ENCODE measurements at regions not wholly inside any gene's neighbourhood (a gene's known extent, or its start where the extent isn't known, plus 50 kb on each side); places are given as distances from the start of the nearest gene placed in this dataset.
"Not testable (repeated sequence)": the region's sequence is repeated elsewhere in the genome, so short reads cannot be mapped to it uniquely, and the experiment has no call there.

GRCh38 chr20:11976966-11977365 lies 59.3 kb downstream of the BTBD3 start:
- no peak for DNase-seq (ENCODE audit: low spot score)

GRCh38 chr20:11978496-11978895 lies 60.8 kb downstream of the BTBD3 start:
- DNase-seq (ENCODE audit: low spot score): no peak

DNA sequence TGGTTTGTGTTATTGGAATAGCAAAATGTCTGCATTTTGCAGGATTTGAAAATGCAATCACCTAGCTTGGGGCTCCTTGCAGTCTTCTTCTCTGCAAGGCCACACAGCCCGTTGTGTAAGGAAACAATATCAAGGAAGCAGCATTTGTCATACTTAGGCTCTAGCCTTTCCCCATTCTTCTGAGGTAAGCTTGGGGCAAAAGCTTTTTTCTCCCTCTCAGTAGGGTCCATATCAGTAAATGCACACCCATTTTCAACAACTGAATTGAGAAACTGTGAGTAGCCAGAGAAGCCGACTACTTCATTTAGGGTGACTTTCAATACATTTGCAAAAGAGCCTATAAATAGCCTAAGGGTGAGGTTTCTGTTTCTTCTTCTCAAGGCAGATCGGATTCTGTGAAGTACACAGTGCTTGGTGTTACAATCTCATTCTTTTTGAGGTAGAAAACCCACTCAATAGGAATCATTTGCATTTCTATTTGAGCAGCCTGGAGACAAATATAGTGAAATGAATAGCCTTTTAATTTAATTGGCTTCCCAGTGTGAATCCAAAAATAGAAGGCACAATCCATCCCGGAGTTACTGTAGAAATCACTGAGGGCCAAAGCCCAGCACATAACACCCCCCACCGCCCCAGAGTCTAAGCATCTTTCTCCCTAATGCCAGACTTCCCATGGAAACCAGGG lies 61.8 kb downstream of the BTBD3 start:
- DNase-seq (ENCODE audit: low spot score): no peak

DNA sequence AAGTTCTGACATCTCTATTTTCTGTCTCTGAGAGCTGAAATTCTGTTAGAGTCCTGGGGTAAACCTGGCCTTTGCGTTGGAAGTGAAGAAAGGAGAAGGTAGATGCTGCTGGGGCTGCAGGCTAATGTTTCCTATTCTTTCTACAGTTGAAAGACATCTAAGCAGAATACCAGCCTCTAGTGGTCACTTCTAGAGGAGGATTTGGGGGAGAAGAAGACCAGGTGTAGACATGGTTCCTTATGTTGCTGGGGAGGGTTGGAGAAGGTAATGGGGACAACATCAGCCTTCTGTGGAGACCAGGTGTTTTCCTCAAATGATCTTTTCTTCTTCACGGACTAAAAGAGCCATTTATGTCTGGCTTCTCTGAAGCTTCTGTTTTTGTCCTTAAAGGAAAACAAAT lies 62.6 kb downstream of the BTBD3 start:
- DNase-seq (ENCODE audit: low spot score): no peak

DNA sequence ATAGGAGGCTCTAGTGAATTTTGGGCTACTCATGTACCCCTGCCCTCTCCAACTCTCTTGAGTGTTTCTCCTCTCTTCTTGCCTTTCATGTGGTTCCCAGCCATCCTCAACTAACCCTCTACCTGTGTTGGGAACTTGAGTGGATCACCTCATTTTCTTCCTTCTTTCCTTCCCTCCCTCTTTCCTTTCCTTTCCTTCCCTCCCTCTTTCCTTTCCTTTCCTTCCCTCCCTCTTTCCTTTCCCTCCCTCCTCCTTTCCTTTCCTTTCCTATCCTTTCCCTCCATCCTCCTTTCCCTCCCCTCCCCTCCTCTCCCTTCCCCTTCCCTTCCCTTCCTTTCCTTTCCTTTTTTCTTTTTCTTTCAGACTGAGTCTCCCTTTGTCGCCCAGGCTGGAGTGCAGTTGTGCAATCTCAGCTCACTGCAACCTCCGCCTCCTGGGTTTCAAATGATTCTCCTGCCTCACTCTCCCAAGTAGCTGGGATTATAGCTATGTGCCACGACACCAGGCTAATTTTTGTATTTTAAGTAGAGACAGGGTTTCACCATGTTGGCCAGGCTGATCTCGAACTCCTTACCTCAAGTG lies 63.8 kb downstream of the BTBD3 start:
- DNase-seq (ENCODE audit: low spot score): no peak

- no peak for DNase-seq (ENCODE audit: low spot score)
These were observed 64.7 kb downstream of the BTBD3 start for GRCh38 chr20:11982289-11982954.

- no peak for DNase-seq (ENCODE audit: low spot score)
These were observed 65.3 kb downstream of the BTBD3 start for GRCh38 chr20:11982955-11983470.

GRCh38 chr20:11986954-11987353 lies 69.3 kb downstream of the BTBD3 start:
- DNase-seq (ENCODE audit: low spot score): no peak

DNA sequence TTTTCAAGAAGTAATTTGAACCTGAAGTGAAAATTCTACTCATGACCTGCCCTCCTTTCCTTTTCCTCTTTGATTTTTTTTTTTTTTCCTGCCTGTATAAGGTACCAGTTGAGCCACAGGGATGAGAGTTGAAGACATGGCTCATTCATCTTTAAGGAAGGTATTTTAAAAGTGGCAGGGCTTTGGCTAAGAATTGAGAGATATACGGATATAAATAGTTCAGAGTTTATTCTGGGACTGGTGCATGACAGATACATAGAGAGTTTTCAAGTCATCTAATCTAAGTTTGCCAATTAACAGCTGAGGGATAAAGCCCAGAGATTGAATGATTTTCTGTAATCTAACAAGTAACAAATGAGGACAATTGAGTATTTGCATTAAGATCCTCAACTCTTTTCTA lies 69.8 kb downstream of the BTBD3 start:
- no peak for DNase-seq (ENCODE audit: low spot score)

DNA sequence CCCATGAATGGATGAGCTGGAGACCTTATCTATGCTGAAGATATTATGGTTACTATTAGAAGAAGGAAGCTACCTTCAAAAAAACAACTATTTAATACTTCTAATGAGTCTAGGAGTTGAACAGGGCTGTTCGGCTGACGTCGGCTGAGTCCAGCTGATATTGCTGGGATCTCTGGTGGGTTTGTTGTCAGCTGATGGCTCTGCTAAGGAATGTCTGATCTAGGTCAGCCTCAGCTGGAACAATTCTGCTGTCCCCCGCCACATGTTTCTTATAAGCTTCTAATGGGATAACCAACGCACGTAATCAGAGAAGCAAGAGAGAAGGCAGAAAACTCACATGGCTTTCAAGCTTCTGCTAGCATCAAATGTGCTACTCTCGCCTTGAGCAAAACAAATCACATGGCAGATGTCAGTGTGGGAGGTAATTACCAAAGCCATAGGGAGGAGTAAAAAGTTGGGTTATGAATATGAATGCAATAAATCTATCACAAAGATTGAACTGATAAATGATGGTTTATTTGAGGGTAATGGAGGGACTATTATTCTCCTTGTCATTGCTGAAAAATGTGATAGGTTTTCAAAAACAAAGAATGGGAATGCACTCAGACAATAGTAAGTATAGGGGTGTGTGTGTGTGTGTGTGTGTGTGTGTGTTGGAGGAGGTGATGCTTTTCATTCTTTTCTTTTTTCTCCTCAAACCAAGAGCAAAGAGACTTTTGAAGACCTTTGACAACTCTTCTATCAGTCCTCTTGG lies 71.5 kb downstream of the BTBD3 start:
- DNase-seq (ENCODE audit: low spot score): no peak

- DNase-seq (ENCODE audit: low spot score): peak; percentile 78
These were observed 74.7 kb downstream of the BTBD3 start for GRCh38 chr20:11992426-11992825.

GRCh38 chr20:11993886-11994461 lies 76.3 kb downstream of the BTBD3 start:
- DNase-seq (ENCODE audit: low spot score): no peak

DNA sequence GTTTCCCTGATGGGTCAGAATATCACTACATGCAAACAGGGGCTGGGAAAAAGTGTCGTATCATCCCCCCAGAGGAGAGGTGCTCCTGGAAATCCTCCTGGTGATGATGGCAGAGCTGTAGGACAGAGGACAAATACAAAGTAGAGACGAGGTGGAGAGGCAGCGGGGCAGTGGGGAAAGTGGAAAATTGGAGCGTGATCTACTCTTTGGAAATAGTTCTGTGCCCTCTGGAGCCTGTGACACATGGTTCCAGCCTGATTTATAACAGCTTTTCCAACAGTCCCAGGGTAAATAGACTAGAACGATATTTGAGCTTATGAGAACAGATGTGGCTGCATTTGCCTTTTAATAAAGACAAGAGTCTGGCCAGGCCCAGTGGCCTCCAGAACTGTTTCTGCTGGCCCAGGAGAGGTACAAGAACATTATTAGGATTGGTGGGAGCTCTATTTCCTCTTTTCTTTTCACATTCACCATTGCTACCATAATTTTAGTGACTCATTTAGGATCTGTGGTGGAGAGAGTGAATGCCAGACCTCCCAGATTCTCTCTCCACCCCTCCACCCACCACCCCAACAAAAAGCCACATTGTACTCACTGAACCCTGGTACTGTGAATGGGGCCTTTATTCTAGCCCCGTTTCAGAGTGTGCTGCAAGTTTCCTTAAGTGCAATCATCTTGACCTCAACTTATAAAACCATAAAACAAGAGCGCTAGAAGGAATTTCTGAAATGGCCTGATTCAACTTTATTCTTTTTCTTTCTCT lies 78.3 kb downstream of the BTBD3 start:
- peak; percentile 91 for DNase-seq (ENCODE audit: low spot score)

DNA sequence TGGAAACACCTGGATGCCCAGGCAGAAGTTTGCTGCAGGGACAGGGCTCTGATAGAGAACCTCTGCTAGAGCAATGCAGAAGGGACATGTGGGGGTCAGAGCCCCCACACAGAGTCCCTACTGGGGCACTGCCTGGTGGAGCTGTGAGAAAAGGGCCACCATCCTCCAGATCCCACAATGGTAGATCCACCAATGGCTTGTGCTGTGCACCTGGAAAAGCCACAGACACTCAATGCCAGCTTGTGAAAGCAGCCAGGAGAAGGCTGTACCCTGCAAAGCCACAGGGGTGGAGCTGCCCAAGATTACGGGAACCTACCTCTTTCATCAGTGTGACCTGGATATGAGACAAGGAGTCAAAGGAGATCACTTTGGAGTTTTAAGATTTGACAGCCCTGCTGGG lies 87.1 kb downstream of the BTBD3 start:
- not testable (repeated sequence) for DNase-seq (ENCODE audit: low spot score)

DNA sequence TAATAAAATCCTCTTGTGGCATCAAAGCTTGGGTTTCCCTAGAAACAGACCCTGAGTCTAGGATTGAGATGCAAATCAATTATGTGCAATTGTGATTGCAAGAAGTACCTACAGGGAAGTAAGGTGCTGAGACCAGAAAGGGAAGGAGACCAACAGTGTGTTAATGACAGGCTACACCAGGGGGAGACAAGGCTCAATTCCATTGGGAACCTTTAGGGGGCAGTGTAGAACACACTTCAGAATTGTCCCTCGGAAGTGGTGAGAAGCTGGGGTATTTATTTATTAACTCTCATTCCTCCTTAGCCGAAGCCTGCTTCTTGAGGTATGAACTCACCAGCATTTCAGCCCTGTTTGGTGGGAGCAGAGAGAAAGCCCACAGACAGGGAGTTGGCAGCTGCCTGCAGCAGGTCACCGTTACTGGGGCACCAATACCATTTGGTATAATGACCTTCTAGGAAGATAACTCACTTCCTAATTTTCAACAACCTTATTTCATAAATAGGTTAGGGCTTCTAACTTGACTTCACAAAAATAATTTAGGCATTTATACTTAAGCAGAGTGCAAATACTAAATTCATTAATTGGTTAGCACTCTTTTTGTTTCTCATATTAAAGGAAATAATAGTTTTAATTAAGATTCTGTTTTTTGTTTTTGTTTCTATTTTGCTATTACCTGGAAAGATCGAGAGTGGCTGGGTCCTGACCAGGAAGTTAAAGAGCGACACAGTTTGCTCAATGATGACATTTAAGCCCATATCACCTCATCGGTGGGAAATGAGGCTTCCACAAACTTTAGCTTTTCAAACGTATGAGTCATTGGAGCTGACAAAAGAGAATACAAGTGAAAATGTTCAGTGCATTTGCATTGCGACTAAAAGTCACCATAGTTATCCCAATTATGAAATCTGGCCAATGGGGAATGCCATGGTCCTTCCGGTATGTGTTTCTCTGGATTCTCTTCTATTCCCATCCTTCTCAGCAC lies 94.8 kb downstream of the BTBD3 start:
- DNase-seq (ENCODE audit: low spot score): no peak

- no peak for DNase-seq (ENCODE audit: low spot score)
These were observed 96.6 kb downstream of the BTBD3 start for GRCh38 chr20:12014276-12014675.

DNA sequence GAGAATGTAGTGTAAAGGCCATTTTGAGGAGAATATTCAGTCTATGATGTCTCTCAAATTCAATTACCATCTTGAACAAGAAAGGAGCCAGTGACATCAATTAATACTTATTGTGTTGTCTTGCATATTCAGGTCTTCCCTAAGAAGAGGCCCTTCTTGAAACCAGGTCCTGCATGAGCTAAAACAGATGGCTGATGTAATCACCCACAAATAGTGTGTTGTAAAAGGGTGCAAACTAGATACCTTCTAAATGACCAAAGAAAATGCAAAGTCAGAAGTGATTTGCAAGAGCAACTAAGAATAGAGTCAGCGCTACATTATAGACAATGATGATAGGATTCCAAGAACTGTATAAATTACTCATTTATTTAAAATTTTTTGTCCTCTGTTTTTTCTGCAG lies 97.0 kb downstream of the BTBD3 start:
- DNase-seq (ENCODE audit: low spot score): no peak

DNA sequence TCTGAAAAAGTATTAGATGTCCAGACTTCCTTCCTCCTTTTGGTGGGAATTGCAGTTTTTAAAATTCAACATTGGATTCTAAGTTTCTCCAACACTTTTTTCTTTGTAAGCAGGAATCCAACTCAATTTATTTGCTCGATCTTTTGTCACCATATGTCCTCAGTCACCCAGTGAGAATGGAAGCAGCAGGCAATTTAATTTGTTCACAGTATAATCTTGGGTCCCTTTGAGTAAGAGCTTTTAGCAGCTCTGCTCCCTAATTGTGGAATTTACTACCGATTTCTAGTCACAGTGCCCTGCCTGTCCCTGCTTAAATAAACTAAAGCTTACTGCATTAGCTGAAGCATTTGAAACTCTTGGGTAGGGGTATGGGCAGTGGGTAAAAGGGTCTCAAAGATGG lies 98.6 kb downstream of the BTBD3 start:
- DNase-seq (ENCODE audit: low spot score): no peak

DNA sequence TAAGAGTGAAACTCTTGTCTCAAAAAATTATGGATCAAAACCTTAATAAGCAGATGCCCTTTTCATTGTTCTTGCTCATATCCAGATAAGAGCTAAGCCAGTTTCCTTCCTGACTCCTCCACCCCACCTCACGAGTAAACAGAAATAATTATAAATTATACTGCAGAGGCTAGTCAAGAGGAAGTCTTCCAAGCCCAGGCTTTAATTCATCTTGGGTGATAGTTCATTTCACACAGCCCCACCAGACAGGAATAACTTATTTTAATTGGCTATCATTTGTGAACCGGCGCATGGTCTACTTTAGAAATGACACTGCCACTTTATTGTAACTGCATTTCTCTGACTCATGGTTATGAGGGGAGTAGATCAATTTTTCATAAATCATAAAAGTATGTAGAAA lies 102.0 kb downstream of the BTBD3 start:
- no peak for DNase-seq (ENCODE audit: low spot score)

DNA sequence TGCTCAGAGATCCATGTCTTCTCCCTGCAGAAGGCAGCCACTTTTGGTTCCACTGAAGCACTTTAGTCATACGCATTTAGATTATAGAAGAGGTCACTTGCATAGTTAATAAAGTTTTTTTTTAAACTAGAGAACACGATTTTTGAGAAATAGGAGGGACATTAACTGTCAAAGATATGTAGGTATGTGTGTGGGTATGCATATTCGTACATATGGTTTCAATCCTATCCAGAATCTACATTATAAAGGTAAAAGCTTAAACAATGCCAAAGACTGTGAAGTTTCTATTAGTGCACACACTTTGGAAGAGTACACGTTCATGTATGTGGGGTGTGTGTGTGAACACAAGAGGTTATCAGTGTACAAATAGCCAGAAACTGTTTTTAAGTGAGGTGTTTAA lies 103.2 kb downstream of the BTBD3 start:
- DNase-seq (ENCODE audit: low spot score): no peak

Measured in putamen (tissue), 1 donor.